Lower lobe of right lung (tissue), 2 donors: ENCODE measurements at regions not wholly inside any gene's neighbourhood (a gene's known extent, or its start where the extent isn't known, plus 50 kb on each side); places are given as distances from the start of the nearest gene placed in this dataset.
A peak's percentile ranks its signal among the peaks of the same experiment; 100 is the strongest.

Experiments
- ATAC-seq, 2 donors: fragments of 200-7000 bp; cut with Tn5 transposase; one replicate each; pipeline ENCODE4 v1.9.1; 2020 to 2022; ENCODE audit warnings: mild to moderate bottlenecking in 2 of 2, moderate library complexity in 2 of 2
- DNase-seq: peaks from one replicate; pipeline ENCODE4 v3.0.0-alpha.2; 2020
- H3K27ac ChIP-seq: fragments of 200-600 bp; one replicate; pipeline ENCODE4 v1.8.0; 2022
- H3K27me3 ChIP-seq: fragments of 200-600 bp; one replicate; pipeline ENCODE4 v1.8.0; 2022; ENCODE audit warnings: low read depth
- H3K36me3 ChIP-seq: fragments of 200-600 bp; one replicate; pipeline ENCODE4 v1.8.0; 2022; ENCODE audit warnings: mild to moderate bottlenecking
- H3K4me1 ChIP-seq: fragments of 200-600 bp; one replicate; pipeline ENCODE4 v1.8.0; 2022
- H3K4me3 ChIP-seq: fragments of 200-600 bp; one replicate; pipeline ENCODE4 v1.8.0; 2022; ENCODE audit warnings: mild to moderate bottlenecking
- H3K9me3 ChIP-seq: fragments of 200-600 bp; one replicate; pipeline ENCODE4 v1.8.0; 2022
- intact Hi-C: fragments of 100-400 bp; cut with DNase I; formaldehyde crosslinking; loops from one replicate; pipeline ENCODE4 v1.11.0; 2022
- TF ChIP-seq, protein P1 (sequence below): fragments of 200-600 bp; IDR thresholded peaks from one replicate; pipeline ENCODE4 v1.8.0; 2022; ENCODE audit warnings: antibody characterized with exemption, mild to moderate bottlenecking
- donor health status: DM: no; HTN: yes; CAD: no; lungs with severe emphysema.

DNA sequence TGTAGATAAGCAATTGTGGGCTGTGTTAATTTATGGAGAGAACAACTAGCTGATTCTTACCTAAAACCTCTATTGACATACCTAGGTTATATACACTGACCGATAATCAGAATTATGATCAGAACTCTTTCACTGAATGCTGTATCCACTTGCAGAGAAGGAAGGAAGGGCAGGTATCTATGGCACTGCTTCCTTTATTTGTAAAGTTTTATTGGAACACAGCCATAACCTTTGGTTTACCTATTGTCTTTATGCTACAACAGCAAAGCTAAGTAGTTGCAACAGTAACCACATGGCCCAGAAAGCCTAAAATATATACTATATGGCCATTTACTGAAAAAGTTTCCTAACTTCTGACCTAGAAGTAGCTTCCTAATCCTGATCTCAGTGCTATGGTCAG is 358.9 kb upstream of the ARID1B start:
- Histone ChIP-seq H3K9me3 (no peaks in the 10 kb centered on the region), H3K27ac (no peak overlapping the region)

DNA sequence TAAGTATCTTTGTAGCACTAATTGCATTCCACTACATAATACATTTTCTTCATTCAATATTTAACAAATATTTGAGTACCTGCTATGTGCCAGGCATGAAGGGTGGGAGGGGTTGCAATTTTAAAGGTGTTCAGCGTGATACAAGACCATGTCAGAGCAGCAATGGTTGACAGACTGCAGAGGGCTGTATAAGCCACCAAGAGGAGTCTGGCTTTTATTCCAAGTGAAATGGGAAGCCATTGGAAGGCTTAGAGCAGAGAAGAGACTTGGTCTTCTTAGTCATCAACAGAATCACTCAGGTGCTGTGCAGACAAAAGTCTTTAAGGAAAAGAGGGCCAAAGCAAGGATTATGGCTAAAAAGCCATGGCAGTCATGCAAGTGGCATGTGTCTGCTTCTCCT is 360.8 kb upstream of the ARID1B start:
- intact Hi-C loops, result no loop called here
- peak in 1 of 2 donors; percentile 15 for ATAC-seq
- H3K9me3 ChIP-seq, result no peaks in the 10 kb centered on the region
- DNase-seq, result no peak
- no peaks in the 10 kb centered on the region for H3K36me3 ChIP-seq
- H3K4me3 ChIP-seq, result no peak overlapping the region
- H3K4me1 ChIP-seq, result no peaks in the 10 kb centered on the region
- TF ChIP-seq, protein P1, sequence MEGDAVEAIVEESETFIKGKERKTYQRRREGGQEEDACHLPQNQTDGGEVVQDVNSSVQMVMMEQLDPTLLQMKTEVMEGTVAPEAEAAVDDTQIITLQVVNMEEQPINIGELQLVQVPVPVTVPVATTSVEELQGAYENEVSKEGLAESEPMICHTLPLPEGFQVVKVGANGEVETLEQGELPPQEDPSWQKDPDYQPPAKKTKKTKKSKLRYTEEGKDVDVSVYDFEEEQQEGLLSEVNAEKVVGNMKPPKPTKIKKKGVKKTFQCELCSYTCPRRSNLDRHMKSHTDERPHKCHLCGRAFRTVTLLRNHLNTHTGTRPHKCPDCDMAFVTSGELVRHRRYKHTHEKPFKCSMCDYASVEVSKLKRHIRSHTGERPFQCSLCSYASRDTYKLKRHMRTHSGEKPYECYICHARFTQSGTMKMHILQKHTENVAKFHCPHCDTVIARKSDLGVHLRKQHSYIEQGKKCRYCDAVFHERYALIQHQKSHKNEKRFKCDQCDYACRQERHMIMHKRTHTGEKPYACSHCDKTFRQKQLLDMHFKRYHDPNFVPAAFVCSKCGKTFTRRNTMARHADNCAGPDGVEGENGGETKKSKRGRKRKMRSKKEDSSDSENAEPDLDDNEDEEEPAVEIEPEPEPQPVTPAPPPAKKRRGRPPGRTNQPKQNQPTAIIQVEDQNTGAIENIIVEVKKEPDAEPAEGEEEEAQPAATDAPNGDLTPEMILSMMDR, result no peak
- no peak overlapping the region for H3K27ac ChIP-seq
- no peaks in the 10 kb centered on the region for H3K27me3 ChIP-seq

More for the DNA sequence above, 358.9 kb upstream of the ARID1B start:
- Histone ChIP-seq H3K27me3 (no peaks in the 10 kb centered on the region), H3K36me3 (no peaks in the 10 kb centered on the region), H3K4me1 (no peaks in the 10 kb centered on the region), H3K4me3 (no peak overlapping the region)
- intact Hi-C loops, result no loop called here
- ATAC-seq (no peak), DNase-seq (no peak)
- TF ChIP-seq, protein P1, result no peak

DNA sequence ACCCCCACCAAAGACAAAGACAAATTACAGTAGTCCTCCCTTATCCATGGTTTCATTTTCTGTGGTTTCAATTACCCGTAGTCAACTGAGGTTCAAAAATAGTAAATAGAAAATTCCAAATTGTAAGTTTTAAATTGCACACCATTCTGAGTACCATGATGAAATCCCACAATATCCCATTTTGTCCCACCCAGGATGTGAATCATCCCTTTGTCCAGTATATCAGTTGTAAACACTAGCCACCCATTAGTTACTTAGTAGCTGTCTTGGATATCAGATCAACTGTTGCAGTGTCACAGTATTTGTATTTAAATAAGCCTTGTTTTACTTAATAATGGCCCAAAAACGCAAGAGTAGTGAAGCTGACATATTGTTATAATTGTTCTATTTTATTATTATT is 364.0 kb upstream of the ARID1B start:
- Histone ChIP-seq H3K4me3 (no peak overlapping the region), H3K27ac (no peak overlapping the region), H3K9me3 (no peaks in the 10 kb centered on the region), H3K36me3 (no peaks in the 10 kb centered on the region), H3K4me1 (no peaks in the 10 kb centered on the region), H3K27me3 (no peaks in the 10 kb centered on the region)
- ATAC-seq (no peak), DNase-seq (no peak)
- TF ChIP-seq, protein P1, result no peak
- intact Hi-C loops, result no loop called here

DNA sequence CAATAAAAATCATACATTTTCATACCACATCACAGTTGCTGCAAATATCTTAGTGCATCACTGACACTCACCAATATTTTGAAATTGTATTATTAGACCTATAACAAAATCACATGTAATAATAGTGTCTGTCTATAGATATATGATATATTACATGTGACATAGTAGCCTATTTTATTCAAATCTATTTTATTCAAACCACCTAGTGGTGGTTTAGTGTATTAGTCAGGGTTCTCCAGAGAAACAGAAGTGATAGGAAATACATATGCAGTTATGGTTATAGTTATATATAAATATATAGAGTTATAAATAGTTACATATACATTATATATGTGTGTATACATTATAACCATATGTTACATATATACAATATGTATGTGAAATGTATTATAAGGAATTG is 366.5 kb upstream of the ARID1B start:
- H3K27ac ChIP-seq, result no peak overlapping the region
- H3K36me3 ChIP-seq, result no peaks in the 10 kb centered on the region
- no peak overlapping the region for H3K4me3 ChIP-seq
- TF ChIP-seq, protein P1, result no peak
- H3K9me3 ChIP-seq, result no peaks in the 10 kb centered on the region
- H3K4me1 ChIP-seq, result no peaks in the 10 kb centered on the region
- DNase-seq, result no peak
- no peaks in the 10 kb centered on the region for H3K27me3 ChIP-seq
- ATAC-seq, result no peak
- intact Hi-C loops, result no loop called here

DNA sequence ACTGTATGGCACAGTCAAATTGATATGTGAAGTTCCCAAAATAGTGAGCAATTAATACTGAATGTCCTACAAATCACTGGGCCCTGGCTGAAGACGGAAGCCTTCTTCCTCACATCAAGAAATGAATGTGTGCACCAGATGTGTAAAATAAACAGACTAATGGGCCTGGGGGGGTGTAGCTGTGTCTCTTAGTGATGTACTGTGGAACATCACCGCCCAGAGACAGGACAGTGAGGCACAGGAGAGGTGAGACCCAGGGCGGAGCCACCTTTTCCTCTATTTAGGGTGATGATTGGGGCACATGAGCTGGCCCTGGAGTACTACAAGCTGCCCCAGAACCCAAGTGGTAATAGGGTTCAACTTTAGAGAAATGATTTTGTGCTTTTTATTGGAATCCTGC is 368.5 kb upstream of the ARID1B start:
- no peak for ATAC-seq
- intact Hi-C loops, result no loop called here
- Histone ChIP-seq H3K9me3 (no peaks in the 10 kb centered on the region), H3K27ac (no peak overlapping the region), H3K36me3 (no peaks in the 10 kb centered on the region), H3K4me3 (no peak overlapping the region), H3K27me3 (no peaks in the 10 kb centered on the region), H3K4me1 (no peaks in the 10 kb centered on the region)
- no peak for DNase-seq
- TF ChIP-seq, protein P1, result no peak

DNA sequence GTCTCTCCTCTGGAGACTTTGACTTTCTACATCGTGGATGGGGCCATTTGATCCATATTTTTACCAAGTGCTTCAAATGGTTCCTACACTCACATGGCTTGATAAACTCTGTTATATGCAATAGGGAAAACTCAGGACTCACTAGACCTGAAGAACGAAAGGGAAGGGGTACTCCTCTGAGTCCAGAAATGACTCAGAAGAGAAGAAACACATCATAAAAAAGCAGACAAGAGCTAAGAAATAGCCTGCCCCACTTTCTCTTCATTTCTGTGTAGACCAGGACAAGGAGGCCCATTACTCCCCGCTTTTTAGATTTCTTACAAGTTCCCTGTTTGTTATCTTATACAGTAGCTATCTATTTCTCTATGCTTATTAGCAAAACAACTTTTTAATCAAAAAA is 369.8 kb upstream of the ARID1B start:
- H3K9me3 ChIP-seq, result no peaks in the 10 kb centered on the region
- DNase-seq (no peak), ATAC-seq (no peak)
- H3K36me3 ChIP-seq, result no peaks in the 10 kb centered on the region
- H3K27ac ChIP-seq, result no peak overlapping the region
- no peaks in the 10 kb centered on the region for H3K4me1 ChIP-seq
- H3K4me3 ChIP-seq, result no peak overlapping the region
- TF ChIP-seq, protein P1, result no peak
- intact Hi-C loops, result no loop called here
- no peaks in the 10 kb centered on the region for H3K27me3 ChIP-seq
